Forelimb muscle (tissue), 1 donor: ENCODE measurements at regions not wholly inside any gene's neighbourhood (a gene's known extent, or its start where the extent isn't known, plus 50 kb on each side); places are given as distances from the start of the nearest gene placed in this dataset.
"Not testable (repeated sequence)": the region's sequence is repeated elsewhere in the genome, so short reads cannot be mapped to it uniquely, and the experiment has no call there.

Experiments used
- DNase-seq: peaks from one replicate; pipeline ENCODE4 v3.0.0-alpha.2; 2013; ENCODE audit warnings: low read depth

- not testable (repeated sequence) for DNase-seq
Measured at GRCh38 chr16:31745098-31745497, 128.5 kb upstream of the ZNF267 start.

GRCh38 chr16:31745900-31746299 lies 127.7 kb upstream of the ZNF267 start:
- DNase-seq: no peak

- no peak for DNase-seq
Measured at GRCh38 chr16:31754998-31755615, 118.5 kb upstream of the ZNF267 start.

- DNase-seq: no peak
Measured at GRCh38 chr16:31764103-31764502, 109.5 kb upstream of the ZNF267 start.

- DNase-seq: no peak
Measured at GRCh38 chr16:31767267-31767666, 106.3 kb upstream of the ZNF267 start.

- no peak for DNase-seq
Measured at GRCh38 chr16:31780342-31780741, 93.3 kb upstream of the ZNF267 start.

GRCh38 chr16:31785126-31785525 lies 88.5 kb upstream of the ZNF267 start:
- DNase-seq: no peak

- no peak for DNase-seq
Measured at GRCh38 chr16:31807086-31807485, 66.5 kb upstream of the ZNF267 start.

GRCh38 chr16:31810863-31811262 lies 62.7 kb upstream of the ZNF267 start:
- DNase-seq: no peak

- not testable (repeated sequence) for DNase-seq
Measured at GRCh38 chr16:31816141-31816540, 57.5 kb upstream of the ZNF267 start.

GRCh38 chr16:31819386-31819785 lies 54.2 kb upstream of the ZNF267 start:
- DNase-seq: no peak

- DNase-seq: no peak
Measured at GRCh38 chr16:31819948-31820347, 53.7 kb upstream of the ZNF267 start.
